ENCODE measurements at regions not wholly inside any gene's neighbourhood (a gene's known extent, or its start where the extent isn't known, plus 50 kb on each side); places are given as distances from the start of the nearest gene placed in this dataset.
"Not testable (repeated sequence)": the region's sequence is repeated elsewhere in the genome, so short reads cannot be mapped to it uniquely, and the experiment has no call there.

- H3K4me1 ChIP-seq (ENCODE audit: insufficient read depth, low read length, poor library complexity, severe bottlenecking); H3K9me2 ChIP-seq (ENCODE audit: insufficient read depth, low read length); H3K79me2 ChIP-seq (ENCODE audit: insufficient read depth, low read depth, low read length); H2AFZ ChIP-seq (ENCODE audit: low read length); intact Hi-C loops (cut with micrococcal nuclease; ENCODE audit: unreplicated experiment); CTCF ChIA-PET (ENCODE audit: unreplicated experiment); H3K4me3 ChIP-seq (ENCODE audit: low read depth, low read length, poor library complexity, severe bottlenecking); H3K9me3 ChIP-seq (ENCODE audit: low read length); POLR2A ChIA-PET; H3K4me2 ChIP-seq (ENCODE audit: low read length); H4K20me1 ChIP-seq (ENCODE audit: insufficient read depth, low read length); BruUV-seq (replicated peaks); H3K36me3 ChIP-seq (ENCODE audit: insufficient read depth, low read length); DNase-seq (ENCODE audit: low spot score); H3K27ac ChIP-seq (ENCODE audit: low read depth, low read length, poor library complexity, severe bottlenecking): not testable (repeated sequence)
Measured at GRCh38 chr16:15307184-15307583, 70.9 kb downstream of the NPIPA5 start.

- intact Hi-C loops (cut with micrococcal nuclease; ENCODE audit: unreplicated experiment); H3K4me2 ChIP-seq (ENCODE audit: low read length); POLR2A ChIA-PET; H2AFZ ChIP-seq (ENCODE audit: low read length); H3K9me2 ChIP-seq (ENCODE audit: insufficient read depth, low read length); H3K36me3 ChIP-seq (ENCODE audit: insufficient read depth, low read length); DNase-seq (ENCODE audit: low spot score); H4K20me1 ChIP-seq (ENCODE audit: insufficient read depth, low read length); H3K9me3 ChIP-seq (ENCODE audit: low read length); CTCF ChIA-PET (ENCODE audit: unreplicated experiment); H3K27ac ChIP-seq (ENCODE audit: low read depth, low read length, poor library complexity, severe bottlenecking); H3K4me3 ChIP-seq (ENCODE audit: low read depth, low read length, poor library complexity, severe bottlenecking); H3K79me2 ChIP-seq (ENCODE audit: insufficient read depth, low read depth, low read length); BruUV-seq (replicated peaks); H3K4me1 ChIP-seq (ENCODE audit: insufficient read depth, low read length, poor library complexity, severe bottlenecking): not testable (repeated sequence)
Measured at GRCh38 chr16:15305889-15306288, 72.2 kb downstream of the NPIPA5 start.

- BruUV-seq (replicated peaks): not testable (repeated sequence)
Measured at GRCh38 chr16:15303667-15304324, 74.3 kb downstream of the NPIPA5 start.

GRCh38 chr16:15297104-15297503 lies 81.0 kb downstream of the NPIPA5 start:
- H3K4me1 ChIP-seq (ENCODE audit: insufficient read depth, low read length, poor library complexity, severe bottlenecking); BruUV-seq (replicated peaks); H3K4me3 ChIP-seq (ENCODE audit: low read depth, low read length, poor library complexity, severe bottlenecking); H4K20me1 ChIP-seq (ENCODE audit: insufficient read depth, low read length); H3K36me3 ChIP-seq (ENCODE audit: insufficient read depth, low read length); H3K79me2 ChIP-seq (ENCODE audit: insufficient read depth, low read depth, low read length); H3K4me2 ChIP-seq (ENCODE audit: low read length); intact Hi-C loops (cut with micrococcal nuclease; ENCODE audit: unreplicated experiment); DNase-seq (ENCODE audit: low spot score); CTCF ChIA-PET (ENCODE audit: unreplicated experiment); H3K9me3 ChIP-seq (ENCODE audit: low read length); H2AFZ ChIP-seq (ENCODE audit: low read length); H3K9me2 ChIP-seq (ENCODE audit: insufficient read depth, low read length); POLR2A ChIA-PET; H3K27ac ChIP-seq (ENCODE audit: low read depth, low read length, poor library complexity, severe bottlenecking): not testable (repeated sequence)

More at GRCh38 chr16:15303667-15304324, 74.3 kb downstream of the NPIPA5 start:
- H3K4me1 ChIP-seq (ENCODE audit: insufficient read depth, low read length, poor library complexity, severe bottlenecking); CTCF ChIA-PET (ENCODE audit: unreplicated experiment); H3K27ac ChIP-seq (ENCODE audit: low read depth, low read length, poor library complexity, severe bottlenecking); H2AFZ ChIP-seq (ENCODE audit: low read length); POLR2A ChIA-PET; H4K20me1 ChIP-seq (ENCODE audit: insufficient read depth, low read length); H3K9me3 ChIP-seq (ENCODE audit: low read length); H3K36me3 ChIP-seq (ENCODE audit: insufficient read depth, low read length); H3K79me2 ChIP-seq (ENCODE audit: insufficient read depth, low read depth, low read length); intact Hi-C loops (cut with micrococcal nuclease; ENCODE audit: unreplicated experiment); H3K4me2 ChIP-seq (ENCODE audit: low read length); H3K4me3 ChIP-seq (ENCODE audit: low read depth, low read length, poor library complexity, severe bottlenecking); H3K9me2 ChIP-seq (ENCODE audit: insufficient read depth, low read length); DNase-seq (ENCODE audit: low spot score): not testable (repeated sequence)

- CTCF ChIA-PET (ENCODE audit: unreplicated experiment); BruUV-seq (replicated peaks); H3K4me2 ChIP-seq (ENCODE audit: low read length); H3K4me1 ChIP-seq (ENCODE audit: insufficient read depth, low read length, poor library complexity, severe bottlenecking); H3K4me3 ChIP-seq (ENCODE audit: low read depth, low read length, poor library complexity, severe bottlenecking); H3K9me3 ChIP-seq (ENCODE audit: low read length); H3K9me2 ChIP-seq (ENCODE audit: insufficient read depth, low read length); H3K27ac ChIP-seq (ENCODE audit: low read depth, low read length, poor library complexity, severe bottlenecking); POLR2A ChIA-PET; H3K36me3 ChIP-seq (ENCODE audit: insufficient read depth, low read length); intact Hi-C loops (cut with micrococcal nuclease; ENCODE audit: unreplicated experiment); H3K79me2 ChIP-seq (ENCODE audit: insufficient read depth, low read depth, low read length); DNase-seq (ENCODE audit: low spot score); H4K20me1 ChIP-seq (ENCODE audit: insufficient read depth, low read length); H2AFZ ChIP-seq (ENCODE audit: low read length): not testable (repeated sequence)
Measured at GRCh38 chr16:15274796-15275195, 103.3 kb downstream of the NPIPA5 start.

GRCh38 chr16:15273964-15274363 lies 104.1 kb downstream of the NPIPA5 start:
- H2AFZ ChIP-seq (ENCODE audit: low read length); H3K79me2 ChIP-seq (ENCODE audit: insufficient read depth, low read depth, low read length); CTCF ChIA-PET (ENCODE audit: unreplicated experiment); H3K36me3 ChIP-seq (ENCODE audit: insufficient read depth, low read length); H3K9me3 ChIP-seq (ENCODE audit: low read length); H4K20me1 ChIP-seq (ENCODE audit: insufficient read depth, low read length); H3K4me1 ChIP-seq (ENCODE audit: insufficient read depth, low read length, poor library complexity, severe bottlenecking); BruUV-seq (replicated peaks); H3K27ac ChIP-seq (ENCODE audit: low read depth, low read length, poor library complexity, severe bottlenecking); H3K9me2 ChIP-seq (ENCODE audit: insufficient read depth, low read length); POLR2A ChIA-PET; DNase-seq (ENCODE audit: low spot score); H3K4me3 ChIP-seq (ENCODE audit: low read depth, low read length, poor library complexity, severe bottlenecking); H3K4me2 ChIP-seq (ENCODE audit: low read length); intact Hi-C loops (cut with micrococcal nuclease; ENCODE audit: unreplicated experiment): not testable (repeated sequence)

- H3K9me2 ChIP-seq (ENCODE audit: insufficient read depth, low read length); H3K4me3 ChIP-seq (ENCODE audit: low read depth, low read length, poor library complexity, severe bottlenecking); intact Hi-C loops (cut with micrococcal nuclease; ENCODE audit: unreplicated experiment); H3K4me1 ChIP-seq (ENCODE audit: insufficient read depth, low read length, poor library complexity, severe bottlenecking); H3K27ac ChIP-seq (ENCODE audit: low read depth, low read length, poor library complexity, severe bottlenecking); H3K4me2 ChIP-seq (ENCODE audit: low read length); H3K9me3 ChIP-seq (ENCODE audit: low read length); H3K79me2 ChIP-seq (ENCODE audit: insufficient read depth, low read depth, low read length); H4K20me1 ChIP-seq (ENCODE audit: insufficient read depth, low read length); POLR2A ChIA-PET; DNase-seq (ENCODE audit: low spot score); CTCF ChIA-PET (ENCODE audit: unreplicated experiment); BruUV-seq (replicated peaks); H3K36me3 ChIP-seq (ENCODE audit: insufficient read depth, low read length); H2AFZ ChIP-seq (ENCODE audit: low read length): not testable (repeated sequence)
Measured at GRCh38 chr16:15266941-15267340, 111.2 kb downstream of the NPIPA5 start.

Measured in OCI-LY7 (cell line).